Panc1 (cell line): ENCODE measurements at regions not wholly inside any gene's neighbourhood (a gene's known extent, or its start where the extent isn't known, plus 50 kb on each side); places are given as distances from the start of the nearest gene placed in this dataset.

Source experiments
- ATAC-seq: fragments of 200-7000 bp; cut with Tn5 transposase; 2 replicates; pipeline ENCODE4 v1.9.1; 2020; ENCODE audit warnings: mild to moderate bottlenecking, moderate library complexity
- BruUV-seq: library from RNA; stranded (reverse); fragments of 400-500 nt; replicated peaks from 2 replicates; lab custom pipeline; 2021; lab: Mats Ljungman, UMichigan
- CTCF ChIA-PET: fragments of 300-600 bp; sonication (Branson Sonifier 250); formaldehyde crosslinking; loops from one replicate; lab custom pipeline; 2022; ENCODE audit warnings: antibody characterized with exemption; lab: Charles Lee
- POLR2A ChIA-PET: fragments of 300-600 bp; sonication (Branson Sonifier 250); formaldehyde crosslinking; loops from one replicate; lab custom pipeline; 2022; ENCODE audit warnings: antibody characterized with exemption; lab: Charles Lee
- DNase-seq: peaks from one replicate; pipeline ENCODE4 v3.0.0-alpha.2; 2010; ENCODE audit warnings: low read depth, low spot score
- H3K27ac ChIP-seq: 2 replicates; pipeline ENCODE4 v1.5.1; 2011; ENCODE audit warnings: mild to moderate bottlenecking, low read length, inconsistent platforms
- H3K27me3 ChIP-seq: fragments of 200-500 bp; sonication (Bioruptor generic); 2 replicates; pipeline ENCODE4 v1.6.0; 2014; ENCODE audit warnings: low read length, inconsistent platforms; ENCODE audit not compliant: control insufficient read depth, insufficient read depth
- H3K36me3 ChIP-seq: fragments of 200-500 bp; sonication (Bioruptor generic); 2 replicates; pipeline ENCODE4 v1.5.1; 2014; ENCODE audit warnings: inconsistent platforms, mild to moderate bottlenecking, low read length, moderate library complexity; ENCODE audit not compliant: control insufficient read depth, insufficient read depth
- H3K4me1 ChIP-seq: 2 replicates; pipeline ENCODE4 v1.5.1; 2011; ENCODE audit warnings: inconsistent platforms, mild to moderate bottlenecking, low read length, moderate library complexity; ENCODE audit not compliant: control insufficient read depth, insufficient read depth
- H3K4me3 ChIP-seq, 2 experiments: 2 replicates each; pipeline ENCODE4 v1.5.1; 2011 to 2012; ENCODE audit warnings: low read depth in 2 of 2, low read length in 2 of 2, mild to moderate bottlenecking in 2 of 2, inconsistent platforms in 1 of 2, moderate library complexity in 1 of 2
- H3K9me3 ChIP-seq: fragments of 200-500 bp; sonication (Bioruptor generic); 2 replicates; pipeline ENCODE4 v1.5.1; 2014; ENCODE audit warnings: low read depth, mild to moderate bottlenecking, inconsistent platforms, low read length, moderate library complexity; ENCODE audit not compliant: control insufficient read depth, insufficient read depth
- POLR2AphosphoS5 ChIP-seq: IDR thresholded peaks from 2 replicates; pipeline ENCODE4 v1.6.1; 2012; ENCODE audit warnings: mild to moderate bottlenecking, low read depth, low read length, moderate library complexity
- SIN3A ChIP-seq: IDR thresholded peaks from 2 replicates; pipeline ENCODE4 v1.6.1; 2012; ENCODE audit warnings: low read depth, mild to moderate bottlenecking, low read length, moderate library complexity, borderline replicate concordance; ENCODE audit not compliant: insufficient read depth
- TCF7L2 ChIP-seq: IDR thresholded peaks from 2 replicates; pipeline ENCODE4 v1.6.1; 2011; ENCODE audit warnings: mild to moderate bottlenecking, low read depth, low read length, inconsistent platforms
- in situ Hi-C: cut with HindIII; loops from 2 replicates; pipeline ENCODE4 v1.10.0; 2016; ENCODE audit warnings: low sequenced_read_pairs, low pct_unique_long_range_greater_than_20kb
- intact Hi-C: fragments of 100-400 bp; cut with micrococcal nuclease; formaldehyde crosslinking; loops from one replicate; pipeline ENCODE4 v1.10.0; 2022; ENCODE audit not compliant: unreplicated experiment
- TF ChIP-seq, protein P1 (sequence below): fragments of 450-650 bp; IDR thresholded peaks from 2 replicates; pipeline ENCODE4 v1.5.1; 2017; ENCODE audit warnings: mild to moderate bottlenecking
- TF ChIP-seq, protein P2 (sequence below), 2 experiments: IDR thresholded peaks; 2 replicates each; pipeline ENCODE4 v1.6.1; 2011 to 2012; ENCODE audit warnings: low read depth in 2 of 2, control low read depth in 1 of 2, low read length in 1 of 2, mild to moderate bottlenecking in 1 of 2, moderate library complexity in 1 of 2; ENCODE audit not compliant: insufficient read depth in 1 of 2

DNA sequence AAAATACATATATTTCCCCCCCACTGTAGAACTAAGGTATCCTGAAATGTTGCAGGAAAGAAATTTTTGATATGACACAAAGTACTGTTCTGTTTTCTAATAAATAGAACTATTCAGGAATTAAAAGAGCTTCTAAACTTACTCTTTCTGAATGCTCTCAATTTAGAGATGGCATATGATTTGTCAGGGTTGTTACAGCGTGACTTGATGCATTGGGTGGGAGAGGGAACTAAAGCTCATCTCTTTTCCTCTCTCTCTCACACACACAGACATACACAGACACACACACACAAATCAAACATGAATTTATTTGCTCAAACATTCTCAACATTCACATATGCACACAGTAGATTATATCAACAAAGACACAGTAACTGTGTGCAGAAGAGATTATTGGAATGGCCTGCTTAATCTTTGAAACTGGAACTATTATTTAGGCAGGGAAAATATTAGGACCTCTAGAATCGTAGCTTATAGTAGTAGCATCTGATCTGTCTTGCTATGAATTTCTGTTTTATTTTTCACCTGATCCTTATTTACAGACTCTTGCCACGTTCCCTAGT lies 807.4 kb upstream of the GBE1 start:
- in situ Hi-C loops (no loop called here), intact Hi-C loops (no loop called here)
- Histone ChIP-seq H3K9me3 (no peaks in the 10 kb centered on the region), H3K27ac (no peak overlapping the region), H3K4me3 (no peak overlapping the region), H3K4me1 (no peaks in the 10 kb centered on the region), H3K27me3 (no peaks in the 10 kb centered on the region), H3K36me3 (no peaks in the 10 kb centered on the region)
- no TSS peak for BruUV-seq
- DNase-seq, result no peak
- TF ChIP-seq, protein P1, sequence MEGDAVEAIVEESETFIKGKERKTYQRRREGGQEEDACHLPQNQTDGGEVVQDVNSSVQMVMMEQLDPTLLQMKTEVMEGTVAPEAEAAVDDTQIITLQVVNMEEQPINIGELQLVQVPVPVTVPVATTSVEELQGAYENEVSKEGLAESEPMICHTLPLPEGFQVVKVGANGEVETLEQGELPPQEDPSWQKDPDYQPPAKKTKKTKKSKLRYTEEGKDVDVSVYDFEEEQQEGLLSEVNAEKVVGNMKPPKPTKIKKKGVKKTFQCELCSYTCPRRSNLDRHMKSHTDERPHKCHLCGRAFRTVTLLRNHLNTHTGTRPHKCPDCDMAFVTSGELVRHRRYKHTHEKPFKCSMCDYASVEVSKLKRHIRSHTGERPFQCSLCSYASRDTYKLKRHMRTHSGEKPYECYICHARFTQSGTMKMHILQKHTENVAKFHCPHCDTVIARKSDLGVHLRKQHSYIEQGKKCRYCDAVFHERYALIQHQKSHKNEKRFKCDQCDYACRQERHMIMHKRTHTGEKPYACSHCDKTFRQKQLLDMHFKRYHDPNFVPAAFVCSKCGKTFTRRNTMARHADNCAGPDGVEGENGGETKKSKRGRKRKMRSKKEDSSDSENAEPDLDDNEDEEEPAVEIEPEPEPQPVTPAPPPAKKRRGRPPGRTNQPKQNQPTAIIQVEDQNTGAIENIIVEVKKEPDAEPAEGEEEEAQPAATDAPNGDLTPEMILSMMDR, result no peak
- no peak for TF ChIP-seq SIN3A
- TF ChIP-seq, protein P2, sequence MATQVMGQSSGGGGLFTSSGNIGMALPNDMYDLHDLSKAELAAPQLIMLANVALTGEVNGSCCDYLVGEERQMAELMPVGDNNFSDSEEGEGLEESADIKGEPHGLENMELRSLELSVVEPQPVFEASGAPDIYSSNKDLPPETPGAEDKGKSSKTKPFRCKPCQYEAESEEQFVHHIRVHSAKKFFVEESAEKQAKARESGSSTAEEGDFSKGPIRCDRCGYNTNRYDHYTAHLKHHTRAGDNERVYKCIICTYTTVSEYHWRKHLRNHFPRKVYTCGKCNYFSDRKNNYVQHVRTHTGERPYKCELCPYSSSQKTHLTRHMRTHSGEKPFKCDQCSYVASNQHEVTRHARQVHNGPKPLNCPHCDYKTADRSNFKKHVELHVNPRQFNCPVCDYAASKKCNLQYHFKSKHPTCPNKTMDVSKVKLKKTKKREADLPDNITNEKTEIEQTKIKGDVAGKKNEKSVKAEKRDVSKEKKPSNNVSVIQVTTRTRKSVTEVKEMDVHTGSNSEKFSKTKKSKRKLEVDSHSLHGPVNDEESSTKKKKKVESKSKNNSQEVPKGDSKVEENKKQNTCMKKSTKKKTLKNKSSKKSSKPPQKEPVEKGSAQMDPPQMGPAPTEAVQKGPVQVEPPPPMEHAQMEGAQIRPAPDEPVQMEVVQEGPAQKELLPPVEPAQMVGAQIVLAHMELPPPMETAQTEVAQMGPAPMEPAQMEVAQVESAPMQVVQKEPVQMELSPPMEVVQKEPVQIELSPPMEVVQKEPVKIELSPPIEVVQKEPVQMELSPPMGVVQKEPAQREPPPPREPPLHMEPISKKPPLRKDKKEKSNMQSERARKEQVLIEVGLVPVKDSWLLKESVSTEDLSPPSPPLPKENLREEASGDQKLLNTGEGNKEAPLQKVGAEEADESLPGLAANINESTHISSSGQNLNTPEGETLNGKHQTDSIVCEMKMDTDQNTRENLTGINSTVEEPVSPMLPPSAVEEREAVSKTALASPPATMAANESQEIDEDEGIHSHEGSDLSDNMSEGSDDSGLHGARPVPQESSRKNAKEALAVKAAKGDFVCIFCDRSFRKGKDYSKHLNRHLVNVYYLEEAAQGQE (IDR thresholded peaks at IDR 0.05; ENCODE audit: insufficient read depth in 1 of 2, low read depth in 2 of 2, low read length in 1 of 2), result no peak
- no peak for TF ChIP-seq TCF7L2
- TF ChIP-seq POLR2AphosphoS5, result no peak
- ATAC-seq, result no peak
- ChIA-PET CTCF (no interaction called here), POLR2A (no interaction called here)

DNA sequence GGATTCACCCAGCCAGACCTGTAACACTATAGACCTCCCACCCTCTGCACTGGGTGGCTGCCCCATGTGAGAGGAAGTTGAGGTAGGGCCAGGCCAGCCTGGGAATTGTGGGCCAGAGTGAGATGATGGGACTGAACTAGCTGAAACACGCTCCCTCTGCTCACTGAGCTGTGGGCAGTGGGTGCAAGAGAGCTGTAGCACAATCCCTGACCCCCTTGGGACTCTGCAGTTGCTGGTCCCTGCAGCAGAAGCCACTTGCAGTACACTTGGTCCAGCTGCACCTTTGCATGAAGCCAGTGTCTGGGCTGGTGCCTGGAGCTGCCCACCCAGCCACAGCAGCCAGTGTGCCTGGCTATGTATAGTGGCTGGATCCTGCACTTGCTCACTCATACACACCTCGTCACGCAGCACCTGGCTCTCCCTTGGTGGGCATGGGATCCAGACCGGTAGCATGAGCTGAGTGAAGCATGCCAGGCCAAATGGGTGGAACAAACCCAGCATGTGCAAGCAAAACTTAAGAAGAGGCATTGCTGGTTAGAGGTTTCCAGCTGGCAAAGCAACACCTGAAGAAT lies 805.7 kb upstream of the GBE1 start:
- no peak overlapping the region for H3K4me3 ChIP-seq
- TF ChIP-seq TCF7L2 (no peak), POLR2AphosphoS5 (no peak), SIN3A (no peak)
- TF ChIP-seq, protein P1, result no peak
- TF ChIP-seq, protein P2 (IDR thresholded peaks at IDR 0.05; ENCODE audit: insufficient read depth in 1 of 2, low read depth in 2 of 2, low read length in 1 of 2), result no peak
- DNase-seq (no peak), ATAC-seq (no peak)
- no peaks in the 10 kb centered on the region for H3K4me1 ChIP-seq
- ChIA-PET CTCF (no interaction called here), POLR2A (no interaction called here)
- in situ Hi-C loops (no loop called here), intact Hi-C loops (no loop called here)
- no peaks in the 10 kb centered on the region for H3K36me3 ChIP-seq
- BruUV-seq, result no TSS peak
- no peak overlapping the region for H3K27ac ChIP-seq
- no peaks in the 10 kb centered on the region for H3K27me3 ChIP-seq
- no peaks in the 10 kb centered on the region for H3K9me3 ChIP-seq
